GM23248 (cell line): ENCODE measurements at regions not wholly inside any gene's neighbourhood (a gene's known extent, or its start where the extent isn't known, plus 50 kb on each side); places are given as distances from the start of the nearest gene placed in this dataset.

ENCODE experiments used
- DNase-seq: peaks from one replicate; pipeline ENCODE4 v3.0.0-alpha.2; 2015
- H2AFZ ChIP-seq: fragments of 200-600 bp; sonication (generic); 2 replicates; pipeline ENCODE4 v1.6.1; 2016; ENCODE audit warnings: antibody characterized with exemption
- H3F3A ChIP-seq: fragments of 200-600 bp; sonication (generic); 2 replicates; pipeline ENCODE4 v1.6.1; 2016; ENCODE audit warnings: mild to moderate bottlenecking, antibody characterized with exemption, mixed run types; ENCODE audit not compliant: insufficient read depth
- H3K27ac ChIP-seq: fragments of 200-600 bp; sonication (generic); 2 replicates; pipeline ENCODE4 v1.5.1; 2016; ENCODE audit warnings: mild to moderate bottlenecking
- H3K27me3 ChIP-seq: fragments of 200-600 bp; sonication (generic); replicated peaks from 2 replicates; pipeline ENCODE4 v1.6.1; 2016; ENCODE audit warnings: mild to moderate bottlenecking; ENCODE audit not compliant: insufficient read depth
- H3K36me3 ChIP-seq: fragments of 200-600 bp; sonication (generic); 2 replicates; pipeline ENCODE4 v1.6.1; 2016; ENCODE audit warnings: low read depth, mild to moderate bottlenecking
- H3K4me1 ChIP-seq: fragments of 200-600 bp; sonication (generic); 2 replicates; pipeline ENCODE4 v1.6.1; 2016; ENCODE audit warnings: mild to moderate bottlenecking; ENCODE audit not compliant: insufficient read depth
- H3K4me2 ChIP-seq: fragments of 200-600 bp; sonication (generic); one replicate; pipeline ENCODE4 v1.6.1; 2016; ENCODE audit warnings: mild to moderate bottlenecking; ENCODE audit not compliant: unreplicated experiment
- H3K4me3 ChIP-seq: fragments of 200-600 bp; sonication (generic); 2 replicates; pipeline ENCODE4 v1.5.1; 2016; ENCODE audit warnings: mild to moderate bottlenecking
- H3K79me2 ChIP-seq: fragments of 200-600 bp; sonication (generic); 2 replicates; pipeline ENCODE4 v1.6.1; 2016; ENCODE audit warnings: mild to moderate bottlenecking; ENCODE audit not compliant: insufficient read depth
- H3K9ac ChIP-seq: fragments of 200-600 bp; sonication (generic); 2 replicates; pipeline ENCODE4 v1.6.1; 2016; ENCODE audit warnings: mild to moderate bottlenecking
- H3K9me2 ChIP-seq: fragments of 200-600 bp; sonication (generic); 2 replicates; pipeline ENCODE4 v1.6.1; 2016; ENCODE audit warnings: mixed run types, mild to moderate bottlenecking, moderate library complexity; ENCODE audit not compliant: insufficient read depth
- H3K9me3 ChIP-seq: fragments of 200-600 bp; sonication (generic); one replicate; pipeline ENCODE4 v1.6.1; 2017; ENCODE audit warnings: low read depth
- H4K20me1 ChIP-seq: fragments of 200-600 bp; sonication (generic); 2 replicates; pipeline ENCODE4 v1.6.0; 2016; ENCODE audit not compliant: insufficient read depth
- EZH2 ChIP-seq: fragments of 200-600 bp; sonication (generic); IDR thresholded peaks from 2 replicates; pipeline ENCODE4 v1.6.1; 2018; ENCODE audit warnings: antibody characterized with exemption, mild to moderate bottlenecking; ENCODE audit not compliant: insufficient read depth, poor library complexity, severe bottlenecking
- EZH2phosphoT487 ChIP-seq: fragments of 200-600 bp; sonication (generic); IDR thresholded peaks from 2 replicates; pipeline ENCODE4 v1.6.1; 2018; ENCODE audit warnings: antibody characterized with exemption, moderate library complexity, mild to moderate bottlenecking, low read depth; ENCODE audit not compliant: insufficient read depth
- WGBS, 2 experiments: methylation state at CpG; one replicate each; pipeline ENCODE4 v1.1.6; 2015 to 2017; ENCODE audit warnings: low lambda C conversion rate in 2 of 2, low coverage in 1 of 2; ENCODE audit errors: missing lambda C conversion rate in 2 of 2; 5-methylcytosine and 5-hydroxymethylcytosine counted together
- in situ Hi-C: fragments of 300-500 bp; cut with MboI; formaldehyde crosslinking; loops from 2 replicates; pipeline ENCODE4 v1.15.0; 2020

GRCh38 chr5:12246036-12246435 lies 341.8 kb upstream of the CTNND2 start:
- Histone ChIP-seq H3K9me3 (no peaks in the 10 kb centered on the region), H3K9ac (no peak overlapping the region), H3K4me1 (no peaks in the 10 kb centered on the region), H3K9me2 (no peaks in the 10 kb centered on the region), H3F3A (no peaks in the 10 kb centered on the region), H3K36me3 (no peaks in the 10 kb centered on the region), H4K20me1 (no peaks in the 10 kb centered on the region), H3K27ac (no peak overlapping the region), H2AFZ (no peak overlapping the region), H3K27me3 (no peaks in the 10 kb centered on the region), H3K4me3 (no peak overlapping the region), H3K4me2 (no peak overlapping the region), H3K79me2 (no peaks in the 10 kb centered on the region)
- no peak for DNase-seq
- no peak for TF ChIP-seq EZH2
- TF ChIP-seq EZH2phosphoT487: no peak
- 24 to 26% methylated on average over 5 of the region's 5 CpGs for WGBS, 2 experiments
- in situ Hi-C loops: no loop called here

- Histone ChIP-seq H3K27ac (no peak overlapping the region), H3K27me3 (no peaks in the 10 kb centered on the region)
- 24% methylated on average over 3 of the region's 3 CpGs for WGBS, 2 experiments
Measured at GRCh38 chr5:12245429-12245828, 341.2 kb upstream of the CTNND2 start.

GRCh38 chr5:12242950-12243888 lies 339.0 kb upstream of the CTNND2 start:
- in situ Hi-C loops: no loop called here
- Histone ChIP-seq H3K27me3 (no peaks in the 10 kb centered on the region), H3K9me2 (no peaks in the 10 kb centered on the region), H3K4me2 (no peak overlapping the region), H3K9ac (no peak overlapping the region), H2AFZ (no peak overlapping the region), H3K9me3 (no peaks in the 10 kb centered on the region), H3F3A (no peaks in the 10 kb centered on the region), H3K4me1 (no peaks in the 10 kb centered on the region), H3K36me3 (no peaks in the 10 kb centered on the region), H3K4me3 (no peak overlapping the region), H3K27ac (no peak overlapping the region), H3K79me2 (no peaks in the 10 kb centered on the region), H4K20me1 (no peaks in the 10 kb centered on the region)
- TF ChIP-seq EZH2phosphoT487: no peak
- no peak for TF ChIP-seq EZH2
- peak; percentile 1 for DNase-seq
- 19 to 21% methylated on average over 9 of the region's 9 CpGs for WGBS, 2 experiments

More at GRCh38 chr5:12245429-12245828, 341.2 kb upstream of the CTNND2 start:
- Histone ChIP-seq H4K20me1 (no peaks in the 10 kb centered on the region), H3K4me1 (no peaks in the 10 kb centered on the region), H3K79me2 (no peaks in the 10 kb centered on the region), H3F3A (no peaks in the 10 kb centered on the region), H3K9me3 (no peaks in the 10 kb centered on the region), H3K36me3 (no peaks in the 10 kb centered on the region), H3K9ac (no peak overlapping the region), H2AFZ (no peak overlapping the region), H3K4me3 (no peak overlapping the region), H3K4me2 (no peak overlapping the region), H3K9me2 (no peaks in the 10 kb centered on the region)
- in situ Hi-C loops: no loop called here
- DNase-seq: no peak
- TF ChIP-seq EZH2 (no peak), EZH2phosphoT487 (no peak)

GRCh38 chr5:12237837-12238575 lies 333.8 kb upstream of the CTNND2 start:
- 16 to 22% methylated on average over 6 of the region's 6 CpGs for WGBS, 2 experiments
- no peak for TF ChIP-seq EZH2phosphoT487
- TF ChIP-seq EZH2: no peak
- Histone ChIP-seq H4K20me1 (no peaks in the 10 kb centered on the region), H3K9ac (no peak overlapping the region), H3K4me2 (no peak overlapping the region), H3K36me3 (no peaks in the 10 kb centered on the region), H3K9me3 (no peaks in the 10 kb centered on the region), H3K9me2 (no peaks in the 10 kb centered on the region), H3K4me1 (no peaks in the 10 kb centered on the region), H3K27ac (no peak overlapping the region), H3K27me3 (no peaks in the 10 kb centered on the region), H2AFZ (no peak overlapping the region), H3F3A (no peaks in the 10 kb centered on the region), H3K4me3 (no peak overlapping the region), H3K79me2 (no peaks in the 10 kb centered on the region)
- in situ Hi-C loops: no loop called here
- DNase-seq: no peak
